ENCODE measurements at regions not wholly inside any gene's neighbourhood (a gene's known extent, or its start where the extent isn't known, plus 50 kb on each side); places are given as distances from the start of the nearest gene placed in this dataset.

- no peak for TF ChIP-seq CTCF (conservative IDR thresholded peaks at IDR 0.05; ENCODE audit: low read depth, low read length)
- no peak for TF ChIP-seq POLR2A (IDR thresholded peaks at IDR 0.05; ENCODE audit: low read depth, low read length)
- TF ChIP-seq RAD21 (IDR thresholded peaks at IDR 0.05; ENCODE audit: low read length), result no peak
- no peak for TF ChIP-seq USF2 (IDR thresholded peaks at IDR 0.05; ENCODE audit: low read depth, low read length)
- TF ChIP-seq MAZ (IDR thresholded peaks at IDR 0.05; ENCODE audit: borderline replicate concordance, low read depth, low read length), result no peak
- no peak for TF ChIP-seq FOS (IDR thresholded peaks at IDR 0.05; ENCODE audit: low read depth, low read length)
- no peak for TF ChIP-seq SMC3 (IDR thresholded peaks at IDR 0.05; ENCODE audit: low read depth, low read length)
- no peak for TF ChIP-seq ELK1 (IDR thresholded peaks at IDR 0.05; ENCODE audit: borderline replicate concordance, low read depth, low read length)
- no peak for TF ChIP-seq MXI1 (IDR thresholded peaks at IDR 0.05; ENCODE audit: borderline replicate concordance, low read depth, low read length)
- no peak for TF ChIP-seq CEBPB (IDR thresholded peaks at IDR 0.05; ENCODE audit: low read depth, low read length)
- no peak for TF ChIP-seq MAFK (IDR thresholded peaks at IDR 0.05; ENCODE audit: low read depth, low read length)
These were observed 181.0 kb upstream of the TMEM106B start for GRCh38 chr7:12030116-12030515.
